K562 (cell line): ENCODE measurements at regions not wholly inside any gene's neighbourhood (a gene's known extent, or its start where the extent isn't known, plus 50 kb on each side); places are given as distances from the start of the nearest gene placed in this dataset.

Experiments
- ATAC-seq: fragments of 200-7000 bp; cut with Tn5 transposase; 3 replicates; pipeline ENCODE4 v1.9.1; 2020; ENCODE audit warnings: moderate library complexity
- BruUV-seq: library from RNA; stranded (reverse); fragments of 400-500 nt; replicated peaks from 2 replicates; lab custom pipeline; 2021; lab: Mats Ljungman, UMichigan
- CTCF ChIA-PET: fragments of 300-600 bp; formaldehyde crosslinking; extraction: SDS; loops from one replicate; lab custom pipeline; 2021; ENCODE audit warnings: low intra/inter-chr PET ratio; lab: Yijun Ruan, JAX
- POLR2A ChIA-PET: fragments of 300-600, 350-650 bp; sonication (Branson Sonifier 250); formaldehyde crosslinking; extraction: SDS; loops from one replicate; lab custom pipeline; 2021; ENCODE audit warnings: antibody characterized with exemption, inconsistent platforms; lab: Yijun Ruan, JAX
- DNase-seq, 4 experiments: peaks; one replicate each; pipeline versions ENCODE4 v3.0.0 to v3.0.0-alpha.2; 2011 to 2018; ENCODE audit warnings: low spot score in 3 of 4, mixed read lengths in 3 of 4; ENCODE audit errors: extremely low read depth in 1 of 4
- FAIRE-seq: peaks from 2 replicates; lab custom pipeline; 2011; peaks lifted over from hg19 to GRCh38; lab: Jason Lieb, UNC
- H2AFZ ChIP-seq: 2 replicates; pipeline ENCODE4 v1.6.0; 2011; ENCODE audit warnings: low read depth, low read length, control low read depth, inconsistent platforms
- H3K27ac ChIP-seq: fragments of 200-600 bp; 3 replicates; pipeline ENCODE4 v1.8.0; 2011; ENCODE audit warnings: low read depth, mild to moderate bottlenecking, control low read depth, inconsistent platforms, low read length, moderate library complexity, mixed read lengths; ENCODE audit errors: extremely low read depth
- H3K27me3 ChIP-seq, 2 experiments: fragments of 300-600 bp in 1 of 2; 2 replicates in 1 of 2; 3 replicates in 1 of 2; pipeline versions ENCODE4 v1.6.0 to v1.8.0; 2011; ENCODE audit warnings: inconsistent platforms in 2 of 2, low read length in 2 of 2, mild to moderate bottlenecking in 1 of 2, mixed read lengths in 1 of 2, moderate library complexity in 1 of 2; ENCODE audit not compliant: control insufficient read depth in 2 of 2, insufficient read depth in 2 of 2
- H3K36me3 ChIP-seq: fragments of 300-600 bp; 3 replicates; pipeline ENCODE4 v1.8.0; 2011; ENCODE audit warnings: mild to moderate bottlenecking, low read length, inconsistent platforms; ENCODE audit not compliant: control insufficient read depth, insufficient read depth
- H3K4me1 ChIP-seq, 2 experiments: fragments of 200-600 bp in 1 of 2; replicated peaks in 1 of 2; 2 replicates in 1 of 2; 3 replicates in 1 of 2; pipeline versions ENCODE4 v1.5.1 to v1.8.0; 2011; ENCODE audit warnings: inconsistent platforms in 2 of 2, low read length in 2 of 2, mild to moderate bottlenecking in 1 of 2, mixed read lengths in 1 of 2, moderate library complexity in 1 of 2; ENCODE audit not compliant: control insufficient read depth in 2 of 2, insufficient read depth in 2 of 2
- H3K4me2 ChIP-seq: 2 replicates; pipeline ENCODE4 v1.6.1; 2011; ENCODE audit warnings: low read length, control low read depth, inconsistent platforms, mixed read lengths; ENCODE audit not compliant: insufficient read depth
- H3K4me3 ChIP-seq: fragments of 200-600 bp; sonication (generic), shearing (Covaris generic); 2 replicates; pipeline ENCODE4 v1.5.1; 2016; ENCODE audit warnings: control low read depth, inconsistent platforms
- H3K79me2 ChIP-seq: fragments of 200-600 bp; 3 replicates; pipeline ENCODE4 v1.8.0; 2011; ENCODE audit warnings: low read length, inconsistent platforms; ENCODE audit not compliant: control insufficient read depth, insufficient read depth
- H3K9ac ChIP-seq, 2 experiments: 2 replicates each; pipeline versions ENCODE4 v1.6.0 to v1.6.1; 2011; ENCODE audit warnings: low read depth in 2 of 2, low read length in 2 of 2, control low read depth in 1 of 2, inconsistent platforms in 1 of 2, mild to moderate bottlenecking in 1 of 2, mixed read lengths in 1 of 2; ENCODE audit not compliant: insufficient read depth in 1 of 2
- H3K9me1 ChIP-seq: one replicate; pipeline ENCODE4 v1.6.0; 2011; ENCODE audit warnings: inconsistent platforms, mild to moderate bottlenecking, low read length, moderate library complexity; ENCODE audit not compliant: control insufficient read depth, insufficient read depth
- H3K9me3 ChIP-seq: replicated peaks from 2 replicates; pipeline ENCODE4 v1.5.1; 2011; ENCODE audit warnings: low read depth, low read length, inconsistent platforms; ENCODE audit not compliant: control insufficient read depth, insufficient read depth
- H4K20me1 ChIP-seq: replicated peaks from 2 replicates; pipeline ENCODE4 v1.6.1; 2011; ENCODE audit warnings: low read length, inconsistent platforms, mixed read lengths; ENCODE audit not compliant: control insufficient read depth, insufficient read depth
- BCOR ChIP-seq: fragments of 450-650 bp; IDR thresholded peaks from 2 replicates; pipeline ENCODE4 v1.6.1; 2016
- C11orf30 ChIP-seq: fragments of 450-650 bp; IDR thresholded peaks from 2 replicates; pipeline ENCODE4 v1.6.1; 2016; ENCODE audit warnings: low read depth, mild to moderate bottlenecking
- CAMTA2 ChIP-seq: fragments of 250-450 bp; sonication (Bioruptor Pico); conservative IDR thresholded peaks from 2 replicates; pipeline ENCODE4 v1.5.1; 2022
- CBFA2T3 ChIP-seq: fragments of 450-650 bp; IDR thresholded peaks from 2 replicates; pipeline ENCODE4 v1.6.1; 2017
- FOXJ2 ChIP-seq: fragments of 200-800 bp; sonication (Bioruptor generic); IDR thresholded peaks from 2 replicates; pipeline ENCODE4 v1.6.1; 2016; ENCODE audit warnings: missing genetic modification characterization, missing compliant biosample characterization
- HCFC1 ChIP-seq: IDR thresholded peaks from 2 replicates; pipeline ENCODE4 v1.6.1; 2012; ENCODE audit warnings: low read depth, low read length, improper control_type of control experiment
- HDGF ChIP-seq: fragments of 450-650 bp; IDR thresholded peaks from 2 replicates; pipeline ENCODE4 v1.6.1; 2016
- HIVEP1 ChIP-seq: fragments of 250-450 bp; sonication (Bioruptor Pico); IDR thresholded peaks from 2 replicates; pipeline ENCODE4 v1.4.0; 2020; ENCODE audit warnings: mild to moderate bottlenecking
- KAT2B ChIP-seq: IDR thresholded peaks from one replicate; pipeline ENCODE4 v1.6.1; 2012; ENCODE audit warnings: low read depth, mild to moderate bottlenecking, control low read depth, inconsistent platforms, low read length, moderate library complexity
- SRSF3 ChIP-seq: fragments of 200-400 bp; formaldehyde crosslinking; IDR thresholded peaks from 2 replicates; pipeline ENCODE4 v1.6.1; 2016; ENCODE audit warnings: mild to moderate bottlenecking, low read length, moderate library complexity; ENCODE audit not compliant: insufficient read depth
- ZBTB1 ChIP-seq: sonication (generic); formaldehyde crosslinking; IDR thresholded peaks from 2 replicates; pipeline ENCODE4 v1.8.1; 2023; ENCODE audit warnings: missing genetic modification reagents, low read depth, mild to moderate bottlenecking, borderline replicate concordance
- ZBTB8A ChIP-seq: fragments of 450-650 bp; IDR thresholded peaks from 2 replicates; pipeline ENCODE4 v1.6.1; 2018; ENCODE audit warnings: mild to moderate bottlenecking, moderate library complexity; ENCODE audit not compliant: partially characterized antibody
- ZC3H8 ChIP-seq: fragments of 450-650 bp; IDR thresholded peaks from 2 replicates; pipeline ENCODE4 v1.6.1; 2017
- ZNF165 ChIP-seq: fragments of 250-450 bp; sonication (Bioruptor Pico); IDR thresholded peaks from 2 replicates; pipeline ENCODE4 v1.4.0; 2020; ENCODE audit warnings: borderline replicate concordance
- ZNF561 ChIP-seq: fragments of 450-650 bp; formaldehyde crosslinking; conservative IDR thresholded peaks from 2 replicates; pipeline ENCODE4 v1.4.0; 2020; ENCODE audit warnings: mild to moderate bottlenecking, moderate library complexity
- ZNF644 ChIP-seq: fragments of 200-800 bp; sonication (Bioruptor generic); IDR thresholded peaks from 2 replicates; pipeline ENCODE4 v1.6.1; 2016; ENCODE audit warnings: low read depth, missing genetic modification characterization, missing compliant biosample characterization
- ZNF764 ChIP-seq: fragments of 250-450 bp; sonication (Bioruptor Pico); IDR thresholded peaks from 2 replicates; pipeline ENCODE4 v1.4.0; 2020; ENCODE audit warnings: low read depth, mild to moderate bottlenecking, moderate library complexity
- ZSCAN29 ChIP-seq: fragments of 450-650 bp; IDR thresholded peaks from 2 replicates; pipeline ENCODE4 v1.6.1; 2017
- WGBS: fragments of 100-300 bp; shearing (Covaris generic); methylation state at CpG from one replicate; pipeline ENCODE4 v1.1.6; 2016; ENCODE audit warnings: low coverage, mixed read lengths; ENCODE audit not compliant: insufficient coverage; ENCODE audit errors: missing lambda C conversion rate; 5-methylcytosine and 5-hydroxymethylcytosine counted together
- in situ Hi-C: fragments of 300-500 bp; cut with MboI; formaldehyde crosslinking; loops from 4 replicates; pipeline ENCODE4 v1.15.0; 2018; ENCODE audit warnings: inconsistent platforms, mixed read lengths
- intact Hi-C: fragments of 100-400 bp; cut with micrococcal nuclease; formaldehyde crosslinking; loops from 2 replicates; pipeline ENCODE4 v1.14.2; 2022
- TF ChIP-seq, protein P1 (sequence below): fragments of 450-650 bp; formaldehyde crosslinking; IDR thresholded peaks from 2 replicates; pipeline ENCODE4 v1.4.0; 2022; ENCODE audit warnings: missing genetic modification characterization
- TF ChIP-seq, protein P2 (sequence below): fragments of 450-650 bp; IDR thresholded peaks from 2 replicates; pipeline ENCODE4 v1.6.1; 2016; ENCODE audit warnings: borderline replicate concordance
- TF ChIP-seq, protein P3 (sequence below): fragments of 450-650 bp; IDR thresholded peaks from 2 replicates; pipeline ENCODE4 v1.6.1; 2016; ENCODE audit warnings: low read depth, mild to moderate bottlenecking, moderate library complexity

DNA sequence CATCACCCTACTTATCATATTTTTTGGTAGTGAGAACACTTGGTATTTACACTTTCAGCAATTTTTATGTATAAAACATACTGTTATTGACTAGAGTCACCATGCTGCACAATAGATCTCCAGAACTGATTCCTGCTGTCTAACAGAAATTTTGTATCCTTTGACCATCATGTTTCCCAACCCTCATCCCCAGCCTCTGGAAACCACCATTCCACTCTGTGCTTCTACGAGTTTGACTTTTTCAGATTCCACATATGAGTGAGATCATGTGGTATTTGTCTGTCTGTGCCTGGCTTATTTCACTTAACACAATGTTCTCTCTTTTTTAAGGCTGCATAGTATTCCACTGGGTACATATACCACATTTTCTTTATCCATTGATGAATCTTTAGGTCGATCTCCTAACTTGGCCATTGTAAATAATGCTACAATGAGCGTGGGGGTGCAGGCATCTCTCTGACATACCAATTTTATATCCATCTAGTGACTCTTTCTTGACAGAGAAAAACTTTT, 115.9 kb upstream of the RUNX1 start:
- 5% methylated on average over 3 of the region's 3 CpGs for WGBS
- DNase-seq (no peak), FAIRE-seq (no peak), ATAC-seq (no peak)
- no peak overlapping the region for H3K9ac ChIP-seq
- H3K36me3 ChIP-seq: no peaks in the 10 kb centered on the region
- no peak overlapping the region for H3K4me2 ChIP-seq
- ChIA-PET CTCF (no interaction called here), POLR2A (no interaction called here)
- in situ Hi-C loops (no loop called here), intact Hi-C loops (no loop called here)
- H3K27ac ChIP-seq: no peak overlapping the region
- H3K27me3 ChIP-seq: no peaks in the 10 kb centered on the region
- H3K9me1 ChIP-seq: no peaks in the 10 kb centered on the region
- no peaks in the 10 kb centered on the region for H3K79me2 ChIP-seq
- no peaks in the 10 kb centered on the region for H3K9me3 ChIP-seq
- no TSS peak for BruUV-seq
- H4K20me1 ChIP-seq: no peaks in the 10 kb centered on the region
- no peak overlapping the region for H2AFZ ChIP-seq
- no peak overlapping the region for H3K4me3 ChIP-seq
- H3K4me1 ChIP-seq: peaks cover 0 to 8% of the 10 kb centered on the region in 2 experiments; a peak in 2 of 5 replicates
- TF ChIP-seq ZBTB8A: no peak
- TF ChIP-seq, protein P1, sequence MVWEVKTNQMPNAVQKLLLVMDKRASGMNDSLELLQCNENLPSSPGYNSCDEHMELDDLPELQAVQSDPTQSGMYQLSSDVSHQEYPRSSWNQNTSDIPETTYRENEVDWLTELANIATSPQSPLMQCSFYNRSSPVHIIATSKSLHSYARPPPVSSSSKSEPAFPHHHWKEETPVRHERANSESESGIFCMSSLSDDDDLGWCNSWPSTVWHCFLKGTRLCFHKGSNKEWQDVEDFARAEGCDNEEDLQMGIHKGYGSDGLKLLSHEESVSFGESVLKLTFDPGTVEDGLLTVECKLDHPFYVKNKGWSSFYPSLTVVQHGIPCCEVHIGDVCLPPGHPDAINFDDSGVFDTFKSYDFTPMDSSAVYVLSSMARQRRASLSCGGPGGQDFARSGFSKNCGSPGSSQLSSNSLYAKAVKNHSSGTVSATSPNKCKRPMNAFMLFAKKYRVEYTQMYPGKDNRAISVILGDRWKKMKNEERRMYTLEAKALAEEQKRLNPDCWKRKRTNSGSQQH (CRISPR knock-in tag): no peak
- TF ChIP-seq HCFC1: no peak
- no peak for TF ChIP-seq HDGF
- no peak for TF ChIP-seq CAMTA2 (CRISPR knock-in tag)
- TF ChIP-seq FOXJ2 (tag): no peak
- TF ChIP-seq, protein P2, sequence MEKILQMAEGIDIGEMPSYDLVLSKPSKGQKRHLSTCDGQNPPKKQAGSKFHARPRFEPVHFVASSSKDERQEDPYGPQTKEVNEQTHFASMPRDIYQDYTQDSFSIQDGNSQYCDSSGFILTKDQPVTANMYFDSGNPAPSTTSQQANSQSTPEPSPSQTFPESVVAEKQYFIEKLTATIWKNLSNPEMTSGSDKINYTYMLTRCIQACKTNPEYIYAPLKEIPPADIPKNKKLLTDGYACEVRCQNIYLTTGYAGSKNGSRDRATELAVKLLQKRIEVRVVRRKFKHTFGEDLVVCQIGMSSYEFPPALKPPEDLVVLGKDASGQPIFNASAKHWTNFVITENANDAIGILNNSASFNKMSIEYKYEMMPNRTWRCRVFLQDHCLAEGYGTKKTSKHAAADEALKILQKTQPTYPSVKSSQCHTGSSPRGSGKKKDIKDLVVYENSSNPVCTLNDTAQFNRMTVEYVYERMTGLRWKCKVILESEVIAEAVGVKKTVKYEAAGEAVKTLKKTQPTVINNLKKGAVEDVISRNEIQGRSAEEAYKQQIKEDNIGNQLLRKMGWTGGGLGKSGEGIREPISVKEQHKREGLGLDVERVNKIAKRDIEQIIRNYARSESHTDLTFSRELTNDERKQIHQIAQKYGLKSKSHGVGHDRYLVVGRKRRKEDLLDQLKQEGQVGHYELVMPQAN: no peak
- no peak for TF ChIP-seq SRSF3
- no peak for TF ChIP-seq KAT2B
- TF ChIP-seq ZSCAN29: no peak
- TF ChIP-seq ZC3H8: no peak
- TF ChIP-seq C11orf30: 0 out of 2 replicates have a peak, but pooled peaks have one; percentile 6
- TF ChIP-seq ZBTB1 (CRISPR knock-in tag): no peak
- TF ChIP-seq CBFA2T3: no peak
- TF ChIP-seq ZNF764 (CRISPR knock-in tag): no peak
- TF ChIP-seq HIVEP1 (CRISPR knock-in tag): no peak
- TF ChIP-seq, protein P3, sequence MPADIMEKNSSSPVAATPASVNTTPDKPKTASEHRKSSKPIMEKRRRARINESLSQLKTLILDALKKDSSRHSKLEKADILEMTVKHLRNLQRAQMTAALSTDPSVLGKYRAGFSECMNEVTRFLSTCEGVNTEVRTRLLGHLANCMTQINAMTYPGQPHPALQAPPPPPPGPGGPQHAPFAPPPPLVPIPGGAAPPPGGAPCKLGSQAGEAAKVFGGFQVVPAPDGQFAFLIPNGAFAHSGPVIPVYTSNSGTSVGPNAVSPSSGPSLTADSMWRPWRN: no peak
- peak; percentile 61; the same call in 1 of the 2 replicates for TF ChIP-seq BCOR
- TF ChIP-seq ZNF561 (CRISPR knock-in tag): no peak
- no peak for TF ChIP-seq ZNF644
- no peak for TF ChIP-seq ZNF165 (CRISPR knock-in tag)
